GM10266 (cell line): ENCODE measurements at regions not wholly inside any gene's neighbourhood (a gene's known extent, or its start where the extent isn't known, plus 50 kb on each side); places are given as distances from the start of the nearest gene placed in this dataset.

ENCODE experiments used
- DNase-seq: peaks from one replicate; pipeline ENCODE4 v3.0.0; 2012; ENCODE audit errors: extremely low spot score
- TF ChIP-seq, protein P1 (sequence below): IDR thresholded peaks from 2 replicates; pipeline ENCODE4 v1.5.1; 2012; ENCODE audit warnings: mild to moderate bottlenecking, low read depth; ENCODE audit not compliant: control insufficient read depth, insufficient read depth; ENCODE audit errors: missing control alignments

DNA sequence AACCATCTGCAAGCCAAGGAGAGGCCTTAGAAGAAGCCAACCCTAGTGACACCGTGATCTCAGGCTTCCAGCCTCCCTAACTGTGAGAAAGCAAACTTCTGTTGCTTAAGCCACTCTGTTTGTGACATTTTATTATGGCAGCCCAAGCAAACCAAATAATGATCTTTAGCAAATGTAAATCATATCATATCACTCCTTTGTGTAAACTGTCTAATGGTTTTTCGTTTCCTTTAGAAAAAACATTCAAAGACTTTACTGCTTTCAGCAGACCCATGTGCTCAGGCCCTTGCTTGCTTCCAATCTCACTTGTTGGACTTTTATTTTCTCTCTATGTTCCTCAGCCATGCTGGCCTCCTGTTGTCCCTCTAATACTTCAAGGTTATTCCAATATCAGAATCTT lies 192.2 kb upstream of the HS3ST1 start:
- DNase-seq, result no peak

DNA sequence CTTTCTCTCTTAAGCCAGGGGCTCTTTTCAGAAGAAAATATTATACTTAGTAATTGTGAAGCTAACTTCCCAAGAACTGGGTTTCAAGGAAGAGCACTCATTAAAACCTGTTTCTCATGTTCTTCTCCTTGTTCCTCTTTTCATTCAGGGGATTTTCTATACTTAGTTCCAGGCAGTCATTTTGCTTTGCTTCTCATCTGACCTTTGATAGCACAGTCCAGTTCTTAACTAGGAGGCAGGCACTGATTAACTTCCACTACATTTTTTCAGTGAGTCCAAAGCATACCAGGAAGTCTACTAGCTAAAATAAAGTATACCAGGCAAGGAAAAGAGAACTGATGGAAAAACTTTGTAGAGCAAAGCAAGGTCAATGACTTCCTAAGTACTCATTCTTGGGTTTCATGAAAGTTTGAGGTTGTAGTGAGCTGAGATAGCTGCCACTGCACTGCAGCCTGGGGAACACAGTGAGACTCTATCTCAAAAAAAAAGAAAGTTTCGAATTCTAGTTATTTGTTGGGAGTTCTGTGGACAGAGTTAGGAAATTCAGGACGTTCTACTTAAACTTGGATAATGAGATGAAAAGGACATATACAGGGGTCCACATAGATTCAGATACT lies 190.1 kb upstream of the HS3ST1 start:
- DNase-seq, result no peak
- TF ChIP-seq, protein P1, sequence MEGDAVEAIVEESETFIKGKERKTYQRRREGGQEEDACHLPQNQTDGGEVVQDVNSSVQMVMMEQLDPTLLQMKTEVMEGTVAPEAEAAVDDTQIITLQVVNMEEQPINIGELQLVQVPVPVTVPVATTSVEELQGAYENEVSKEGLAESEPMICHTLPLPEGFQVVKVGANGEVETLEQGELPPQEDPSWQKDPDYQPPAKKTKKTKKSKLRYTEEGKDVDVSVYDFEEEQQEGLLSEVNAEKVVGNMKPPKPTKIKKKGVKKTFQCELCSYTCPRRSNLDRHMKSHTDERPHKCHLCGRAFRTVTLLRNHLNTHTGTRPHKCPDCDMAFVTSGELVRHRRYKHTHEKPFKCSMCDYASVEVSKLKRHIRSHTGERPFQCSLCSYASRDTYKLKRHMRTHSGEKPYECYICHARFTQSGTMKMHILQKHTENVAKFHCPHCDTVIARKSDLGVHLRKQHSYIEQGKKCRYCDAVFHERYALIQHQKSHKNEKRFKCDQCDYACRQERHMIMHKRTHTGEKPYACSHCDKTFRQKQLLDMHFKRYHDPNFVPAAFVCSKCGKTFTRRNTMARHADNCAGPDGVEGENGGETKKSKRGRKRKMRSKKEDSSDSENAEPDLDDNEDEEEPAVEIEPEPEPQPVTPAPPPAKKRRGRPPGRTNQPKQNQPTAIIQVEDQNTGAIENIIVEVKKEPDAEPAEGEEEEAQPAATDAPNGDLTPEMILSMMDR, result no peak

More for the DNA sequence above, 192.2 kb upstream of the HS3ST1 start:
- TF ChIP-seq, protein P1, result no peak

DNA sequence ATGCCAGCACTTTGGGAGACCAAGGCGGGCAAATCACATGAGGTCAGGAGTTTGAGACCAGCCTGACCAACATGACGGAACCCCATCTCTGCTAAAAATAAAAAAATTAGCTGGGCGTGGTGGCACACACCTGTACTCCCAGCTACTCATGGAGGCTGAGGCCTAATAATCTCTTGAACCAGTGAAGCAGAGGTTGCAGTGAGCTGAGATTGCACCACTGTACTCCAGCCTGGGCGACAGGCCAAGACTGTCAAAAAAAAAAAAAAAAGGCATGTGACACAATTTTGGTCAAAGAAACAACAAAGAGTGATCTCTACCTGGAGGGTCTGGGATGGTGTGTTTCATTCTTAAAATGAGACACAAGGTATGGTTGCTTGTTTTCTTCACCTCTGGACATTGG lies 188.2 kb upstream of the HS3ST1 start:
- TF ChIP-seq, protein P1, result no peak
- DNase-seq, result no peak

DNA sequence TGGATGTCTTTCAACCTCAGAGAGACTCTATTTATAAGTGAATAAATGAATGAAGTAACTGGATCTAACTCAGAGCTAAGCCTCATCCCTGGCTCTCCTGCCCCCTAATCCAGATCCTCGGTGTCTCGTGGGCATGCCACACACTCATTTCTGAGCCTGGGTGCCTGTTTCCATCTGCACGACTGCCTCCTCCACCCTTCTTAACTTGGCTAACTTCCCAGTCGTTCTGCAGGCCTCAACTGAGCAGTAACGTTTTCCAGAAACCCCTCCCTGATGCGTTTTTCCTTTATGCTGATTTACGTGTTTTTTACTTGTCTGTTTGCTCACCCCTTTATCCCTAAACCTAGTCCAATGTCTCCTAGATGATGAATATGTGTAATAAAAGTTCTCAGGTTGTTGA lies 186.9 kb upstream of the HS3ST1 start:
- DNase-seq, result no peak
- TF ChIP-seq, protein P1, result no peak

DNA sequence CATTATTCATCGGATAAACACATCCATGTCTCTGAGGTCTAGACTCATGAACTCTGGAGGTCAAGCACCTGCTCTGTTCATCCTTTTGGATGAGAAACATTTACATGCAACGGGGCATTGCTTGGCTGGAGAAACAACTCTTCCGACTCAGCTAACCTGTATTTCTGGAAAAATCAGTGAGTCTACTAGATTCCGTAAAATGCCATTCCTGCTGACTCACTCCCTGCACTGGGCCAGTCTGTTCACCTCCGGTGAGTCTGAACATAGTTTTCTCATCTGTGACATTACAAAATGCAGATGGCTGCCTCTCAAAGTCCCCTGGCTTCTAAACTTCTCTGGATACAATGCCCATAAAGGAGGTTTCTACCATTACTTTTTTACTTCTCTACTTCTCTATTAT lies 185.7 kb upstream of the HS3ST1 start:
- DNase-seq, result no peak
- TF ChIP-seq, protein P1, result no peak

DNA sequence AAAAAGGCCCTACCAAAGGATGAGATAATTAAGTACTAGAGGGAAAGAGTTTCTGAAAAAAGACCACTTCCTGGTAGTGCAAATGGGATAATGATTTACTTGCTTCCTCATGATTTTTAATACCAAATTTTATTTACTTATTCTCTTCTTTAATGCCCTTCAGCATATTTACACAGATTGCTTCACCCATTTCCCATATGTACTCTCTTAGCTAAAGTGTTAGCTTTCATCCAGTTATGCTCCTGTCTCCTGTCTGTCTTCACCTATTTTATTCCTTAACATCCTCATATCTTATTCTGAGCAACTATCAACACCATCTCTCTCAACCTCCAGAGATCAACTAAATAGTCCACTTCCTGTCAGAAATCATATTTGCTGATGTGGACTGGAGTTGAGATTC lies 183.2 kb upstream of the HS3ST1 start:
- DNase-seq, result no peak
- TF ChIP-seq, protein P1, result no peak

DNA sequence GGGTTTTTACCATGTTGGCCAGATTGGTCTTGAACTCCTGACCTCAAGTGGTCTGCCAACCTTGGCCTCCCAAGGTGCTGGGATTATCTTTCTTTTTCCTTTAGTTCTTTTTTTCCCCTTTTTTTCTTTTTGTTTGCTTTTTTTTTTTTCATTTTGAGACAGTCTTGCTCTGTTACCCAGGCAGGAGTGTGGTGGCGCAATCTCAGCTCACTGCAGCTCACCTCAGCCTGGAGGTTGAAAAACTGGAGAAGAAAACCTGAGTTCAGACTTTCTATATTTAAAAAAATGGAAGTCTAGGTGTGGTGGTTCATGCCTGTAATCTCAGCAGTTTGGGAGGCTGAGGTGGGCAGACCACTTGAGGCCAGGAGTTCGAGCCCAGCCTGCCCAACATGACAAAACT lies 181.1 kb upstream of the HS3ST1 start:
- DNase-seq, result no peak
- TF ChIP-seq, protein P1, result no peak
